Keratinocyte (primary cell): ENCODE measurements at regions not wholly inside any gene's neighbourhood (a gene's known extent, or its start where the extent isn't known, plus 50 kb on each side); places are given as distances from the start of the nearest gene placed in this dataset.

Source experiments
- DNase-seq: peaks from one replicate; pipeline ENCODE4 v3.0.0-alpha.2; 2011; ENCODE audit warnings: low read depth, missing footprints, low spot score
- FAIRE-seq: peaks from 2 replicates; lab custom pipeline; 2011; peaks lifted over from hg19 to GRCh38; lab: Jason Lieb, UNC
- H2AFZ ChIP-seq: 2 replicates; pipeline ENCODE4 v1.6.0; 2012; ENCODE audit warnings: low read length, control low read depth, inconsistent platforms; ENCODE audit not compliant: control insufficient read depth
- H3K27ac ChIP-seq: 2 replicates; pipeline ENCODE4 v1.5.1; 2011; ENCODE audit warnings: low read length; ENCODE audit not compliant: control insufficient read depth, insufficient read depth
- H3K27me3 ChIP-seq: 3 replicates; pipeline ENCODE4 v1.6.0; 2011; ENCODE audit warnings: low read length; ENCODE audit not compliant: control insufficient read depth, insufficient read depth; ENCODE audit errors: extremely low read depth
- H3K36me3 ChIP-seq, 2 experiments: 2 replicates in 1 of 2; 3 replicates in 1 of 2; pipeline ENCODE4 v1.5.1; 2011; ENCODE audit warnings: low read length in 2 of 2, mild to moderate bottlenecking in 1 of 2; ENCODE audit not compliant: control insufficient read depth in 2 of 2, insufficient read depth in 2 of 2; ENCODE audit errors: extremely low read depth in 1 of 2
- H3K4me1 ChIP-seq: 3 replicates; pipeline ENCODE4 v1.5.1; 2011; ENCODE audit warnings: low read length; ENCODE audit not compliant: control insufficient read depth, insufficient read depth; ENCODE audit errors: extremely low read depth
- H3K4me2 ChIP-seq: 3 replicates; pipeline ENCODE4 v1.6.0; 2011; ENCODE audit warnings: low read depth, low read length; ENCODE audit not compliant: control insufficient read depth, insufficient read depth; ENCODE audit errors: extremely low read depth
- H3K4me3 ChIP-seq, 3 experiments: fragments of 200-600 bp in 1 of 3; sonication (generic) in 1 of 3; 2 replicates in 2 of 3; 3 replicates in 1 of 3; pipeline ENCODE4 v1.5.1; 2011 to 2016; ENCODE audit warnings: low read length in 3 of 3, mild to moderate bottlenecking in 3 of 3, control low read depth in 2 of 3, inconsistent platforms in 1 of 3, low read depth in 1 of 3, mixed read lengths in 1 of 3, mixed run types in 1 of 3, moderate library complexity in 1 of 3; ENCODE audit not compliant: control insufficient read depth in 2 of 3, insufficient read depth in 2 of 3; ENCODE audit errors: extremely low read depth in 1 of 3
- H3K79me2 ChIP-seq: 2 replicates; pipeline ENCODE4 v1.6.0; 2012; ENCODE audit warnings: low read length; ENCODE audit not compliant: control insufficient read depth, insufficient read depth
- H3K9ac ChIP-seq: 3 replicates; pipeline ENCODE4 v1.6.0; 2011; ENCODE audit warnings: low read length; ENCODE audit not compliant: control insufficient read depth, insufficient read depth; ENCODE audit errors: extremely low read depth
- H3K9me1 ChIP-seq: 3 replicates; pipeline ENCODE4 v1.6.0; 2011; ENCODE audit warnings: low read length; ENCODE audit not compliant: control insufficient read depth, insufficient read depth; ENCODE audit errors: extremely low read depth
- H3K9me3 ChIP-seq: 2 replicates; pipeline ENCODE4 v1.5.1; 2012; ENCODE audit warnings: low read depth, low read length; ENCODE audit not compliant: control insufficient read depth
- H4K20me1 ChIP-seq: 3 replicates; pipeline ENCODE4 v1.6.0; 2011; ENCODE audit warnings: low read length; ENCODE audit not compliant: control insufficient read depth, insufficient read depth; ENCODE audit errors: extremely low read depth
- CTCF ChIP-seq, 3 experiments: IDR thresholded peaks in 1 of 3; conservative IDR thresholded peaks in 1 of 3; optimal IDR thresholded peaks in 1 of 3; 2 replicates in 2 of 3; 3 replicates in 1 of 3; pipeline versions ENCODE3 to v1.5.1; 2011; ENCODE audit warnings: low read length in 3 of 3, mild to moderate bottlenecking in 3 of 3, moderate library complexity in 2 of 3, control low read depth in 1 of 3, inconsistent platforms in 1 of 3; ENCODE audit not compliant: insufficient read depth in 2 of 3; ENCODE audit errors: extremely low read depth in 1 of 3
- EZH2 ChIP-seq: IDR thresholded peaks from one replicate; pipeline ENCODE4 v1.6.1; 2012; ENCODE audit warnings: inconsistent platforms, mild to moderate bottlenecking, low read length, moderate library complexity
- dilution Hi-C: fragments of 300-500 bp; cut with MboI; formaldehyde crosslinking; loops from one replicate; pipeline ENCODE4 v1.7.0; 2020; ENCODE audit warnings: low sequenced_read_pairs; ENCODE audit not compliant: extremely low pct_ligation_motif_present

- no peaks in the 10 kb centered on the region for H3K9me3 ChIP-seq
- no peaks in the 10 kb centered on the region for H3K4me1 ChIP-seq
- DNase-seq (no peak), FAIRE-seq (no peak)
- H3K9me1 ChIP-seq = no peaks in the 10 kb centered on the region
- H3K79me2 ChIP-seq = no peaks in the 10 kb centered on the region
- dilution Hi-C loops = no loop called here
- no peak overlapping the region for H2AFZ ChIP-seq
- no peak for TF ChIP-seq EZH2
- no peak for TF ChIP-seq CTCF (optimal IDR thresholded peaks at IDR 0.05 in 1 of 3, IDR thresholded peaks at IDR 0.05 in 1 of 3, conservative IDR thresholded peaks at IDR 0.05 in 1 of 3; ENCODE audit: extremely low read depth in 1 of 3, insufficient read depth in 2 of 3, low read length in 3 of 3)
- no peak overlapping the region for H3K4me3 ChIP-seq
- no peaks in the 10 kb centered on the region for H4K20me1 ChIP-seq
- no peak overlapping the region for H3K4me2 ChIP-seq
- no peaks in the 10 kb centered on the region for H3K36me3 ChIP-seq
- H3K9ac ChIP-seq = no peak overlapping the region
- H3K27me3 ChIP-seq = no peaks in the 10 kb centered on the region
- H3K27ac ChIP-seq = no peak overlapping the region
Observed at GRCh38 chr3:162421721-162422120, 925.1 kb downstream of the OTOL1 start.

GRCh38 chr3:162428192-162428591 lies 931.6 kb downstream of the OTOL1 start:
- dilution Hi-C loops = no loop called here
- no peak for FAIRE-seq
- Histone ChIP-seq H3K27ac (no peak overlapping the region), H3K4me2 (no peak overlapping the region), H3K36me3 (no peaks in the 10 kb centered on the region), H4K20me1 (no peaks in the 10 kb centered on the region), H3K9ac (no peak overlapping the region), H3K4me1 (no peaks in the 10 kb centered on the region), H2AFZ (no peak overlapping the region), H3K27me3 (no peaks in the 10 kb centered on the region), H3K9me3 (no peaks in the 10 kb centered on the region), H3K4me3 (no peak overlapping the region), H3K79me2 (no peaks in the 10 kb centered on the region), H3K9me1 (no peaks in the 10 kb centered on the region)
- no peak for DNase-seq
- no peak for TF ChIP-seq CTCF (optimal IDR thresholded peaks at IDR 0.05 in 1 of 3, IDR thresholded peaks at IDR 0.05 in 1 of 3, conservative IDR thresholded peaks at IDR 0.05 in 1 of 3; ENCODE audit: extremely low read depth in 1 of 3, insufficient read depth in 2 of 3, low read length in 3 of 3)
- TF ChIP-seq EZH2 = no peak
